Lung microvascular endothelial cell (primary cell): ENCODE measurements at regions not wholly inside any gene's neighbourhood (a gene's known extent, or its start where the extent isn't known, plus 50 kb on each side); places are given as distances from the start of the nearest gene placed in this dataset.
"Not testable (repeated sequence)": the region's sequence is repeated elsewhere in the genome, so short reads cannot be mapped to it uniquely, and the experiment has no call there.

Source experiments
- DNase-seq, 2 donors: peaks; one replicate each; pipeline versions ENCODE4 v3.0.0 to v3.0.0-alpha.2; 2010; ENCODE audit warnings: low read depth in 2 of 2

DNA sequence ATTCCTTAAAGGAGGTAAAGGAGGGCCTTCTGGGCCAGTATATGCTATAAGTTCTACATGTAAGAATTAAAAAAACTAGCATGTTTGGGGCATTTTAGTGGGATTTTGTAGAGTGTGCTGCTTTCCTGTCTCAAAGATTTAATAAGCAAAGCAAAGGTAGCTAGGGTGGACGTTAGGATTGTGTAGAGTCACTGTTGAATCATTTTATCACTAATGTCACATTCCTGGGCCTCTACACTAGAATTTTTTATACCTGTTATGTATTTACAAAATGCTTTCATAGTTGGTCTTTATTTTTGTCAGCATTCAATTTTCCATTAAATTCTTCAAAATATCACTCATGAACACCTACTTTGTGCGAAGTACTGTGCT lies 139.4 kb upstream of the PHYHIPL start:
- no peak for DNase-seq

DNA sequence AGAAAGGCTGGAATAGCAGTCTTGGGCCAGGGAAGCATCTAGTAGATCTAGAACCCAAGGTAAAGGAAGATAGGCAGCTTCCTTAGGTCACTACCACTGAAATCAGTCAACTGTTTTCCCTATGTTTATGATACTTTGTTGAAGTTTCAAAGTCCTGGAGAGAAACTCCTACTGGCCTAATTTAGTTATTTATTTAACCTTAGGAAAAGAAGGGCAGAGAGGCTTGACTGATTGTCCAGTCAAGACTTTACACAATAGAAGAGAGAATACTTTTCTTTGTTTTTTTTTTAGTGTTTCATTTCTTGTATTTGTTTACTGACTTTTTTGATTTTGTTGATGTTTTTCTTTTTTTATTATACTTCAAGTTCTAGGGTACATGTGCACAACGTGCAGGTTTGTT lies 138.9 kb upstream of the PHYHIPL start:
- no peak for DNase-seq

DNA sequence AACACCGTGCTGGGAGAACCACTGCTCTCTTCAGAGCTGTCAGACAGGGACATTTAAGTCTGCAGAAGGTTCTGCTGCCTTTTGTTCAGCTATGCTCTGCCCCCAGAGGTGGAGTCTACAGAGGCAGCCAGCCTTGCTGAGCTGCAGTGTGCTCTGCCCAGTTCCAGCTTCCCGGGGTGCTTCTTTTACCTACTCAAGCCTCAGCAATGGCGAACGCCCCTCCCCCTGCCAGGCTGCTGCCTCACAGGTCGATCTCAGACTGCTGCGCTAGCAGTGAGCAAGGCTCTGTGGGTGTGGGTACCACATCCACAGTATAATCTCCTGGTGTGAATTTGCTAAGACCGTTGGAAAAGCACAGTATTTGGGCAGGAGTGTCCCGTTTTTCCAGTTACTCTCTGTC lies 133.1 kb upstream of the PHYHIPL start:
- not testable (repeated sequence) for DNase-seq

DNA sequence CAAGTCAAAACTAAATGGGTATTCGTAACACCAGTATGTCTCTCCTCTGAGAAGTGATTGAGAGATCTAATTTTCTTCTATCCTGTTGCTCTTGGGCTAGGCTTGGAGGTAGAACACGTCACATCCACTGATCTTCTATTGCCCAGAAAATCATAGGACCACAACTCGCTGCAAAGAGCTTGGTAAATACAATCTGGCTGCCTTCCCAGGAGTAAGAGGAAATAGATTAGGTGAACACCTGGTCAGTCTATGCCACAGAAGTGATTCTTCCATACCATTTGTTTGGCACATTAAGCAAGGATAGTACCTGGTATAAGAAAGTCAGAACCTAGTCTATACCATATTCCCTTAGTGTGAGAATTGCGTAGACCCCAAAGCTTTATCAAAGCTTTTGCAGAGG lies 129.3 kb upstream of the PHYHIPL start:
- DNase-seq: no peak

DNA sequence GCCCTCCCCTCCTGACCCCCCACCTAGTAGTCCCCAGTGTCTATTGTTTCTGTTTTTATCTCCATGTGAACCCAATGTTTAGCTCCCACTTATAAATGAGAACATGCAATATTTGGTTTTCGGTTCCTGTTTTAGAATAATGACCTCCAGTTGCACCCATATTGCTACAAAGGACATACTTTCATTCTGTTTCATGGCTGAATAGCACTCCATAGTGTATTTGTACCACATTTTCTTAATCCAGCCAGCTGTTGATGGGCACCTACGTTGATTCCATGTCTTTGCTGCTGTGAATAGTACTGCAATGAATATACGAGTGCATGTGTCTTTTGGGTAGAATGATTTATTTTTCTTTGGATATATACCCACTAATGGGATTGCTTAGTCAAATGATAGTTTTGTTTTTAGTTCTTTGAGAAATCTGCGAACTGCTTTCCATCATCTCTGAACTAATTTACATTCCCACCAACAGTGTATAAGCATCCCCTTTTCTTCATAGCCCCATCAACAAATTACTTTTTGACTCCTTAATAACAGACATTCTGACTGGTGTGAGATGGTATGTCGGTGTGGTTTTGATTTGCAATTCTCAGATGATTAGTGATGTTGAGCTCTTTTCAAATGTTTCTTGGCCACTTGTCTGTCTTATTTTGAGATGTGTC lies 128.4 kb upstream of the PHYHIPL start:
- no peak for DNase-seq

DNA sequence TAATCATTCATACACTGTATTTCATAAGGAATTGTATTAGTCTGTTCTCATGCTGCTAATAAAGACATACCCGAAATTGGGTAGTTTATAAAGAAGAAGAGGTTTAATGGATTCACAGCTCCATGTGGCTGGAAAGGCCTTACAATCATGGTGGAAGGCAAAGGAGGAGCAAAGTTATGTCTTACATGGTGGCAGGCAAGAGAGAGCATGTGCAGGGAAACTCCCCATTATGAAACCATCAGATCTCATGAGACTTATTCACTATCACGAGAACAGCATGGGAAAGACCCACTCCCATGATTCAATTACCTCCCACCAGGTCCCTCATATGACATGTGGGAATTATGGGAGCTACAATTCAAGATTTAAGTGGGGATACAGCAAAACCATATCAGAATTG lies 122.9 kb upstream of the PHYHIPL start:
- not testable (repeated sequence) for DNase-seq

DNA sequence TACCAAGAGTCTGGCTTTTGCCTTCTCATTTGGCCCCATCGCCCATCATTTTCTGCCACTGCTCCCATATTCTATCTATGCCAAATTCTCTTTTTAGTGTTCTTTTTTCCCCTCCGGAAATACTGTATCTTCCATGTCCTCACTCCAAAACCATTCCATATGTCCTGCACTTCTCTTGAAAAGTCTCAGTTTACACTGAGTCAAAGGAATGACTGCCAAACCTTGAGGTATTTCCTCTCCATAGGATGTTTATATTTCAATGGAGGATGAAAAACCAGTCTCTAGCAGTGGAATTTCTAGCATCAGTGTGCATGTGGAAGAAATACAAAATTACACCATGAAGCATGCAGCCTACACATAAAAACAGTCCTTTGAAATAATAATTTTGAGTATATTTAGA lies 121.4 kb upstream of the PHYHIPL start:
- no peak for DNase-seq

DNA sequence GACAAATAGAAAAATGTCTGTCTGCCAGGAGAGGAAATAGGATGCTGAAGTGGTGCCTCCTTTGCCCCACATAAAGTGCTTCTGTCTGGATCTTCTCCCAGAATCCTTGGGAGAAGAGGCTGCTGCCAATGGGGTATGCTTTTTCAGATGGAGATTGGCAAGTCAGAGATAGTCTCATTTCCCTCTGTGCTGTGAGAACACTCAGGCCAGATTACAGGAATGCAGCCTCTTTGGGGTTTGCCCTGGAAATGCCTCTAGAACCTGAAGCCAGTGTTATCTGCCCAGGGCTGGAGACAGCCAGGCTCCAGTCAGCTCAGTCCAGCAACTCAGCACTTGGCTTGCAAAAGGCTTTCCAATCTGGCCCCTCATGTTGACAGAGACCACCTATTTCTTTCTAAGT lies 119.1 kb upstream of the PHYHIPL start:
- DNase-seq: no peak

DNA sequence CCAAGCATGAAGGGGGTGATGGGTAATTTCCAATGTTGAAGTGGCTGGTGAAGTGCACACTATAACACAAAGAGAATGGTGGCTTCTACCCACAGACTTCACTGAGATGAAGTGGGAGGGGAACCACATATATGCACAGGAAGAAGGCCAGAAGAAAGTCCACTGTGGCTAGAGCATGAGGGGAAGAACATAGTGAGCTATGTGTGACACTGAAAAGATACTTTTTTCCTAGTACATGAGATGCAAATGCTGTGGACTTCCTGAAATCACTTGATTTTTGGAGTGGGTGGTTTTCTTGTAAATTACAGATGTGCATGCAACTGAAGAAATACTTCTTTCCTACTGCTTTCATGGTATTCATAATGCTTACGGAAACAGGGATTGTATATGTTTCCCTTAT lies 115.6 kb upstream of the PHYHIPL start:
- no peak for DNase-seq

DNA sequence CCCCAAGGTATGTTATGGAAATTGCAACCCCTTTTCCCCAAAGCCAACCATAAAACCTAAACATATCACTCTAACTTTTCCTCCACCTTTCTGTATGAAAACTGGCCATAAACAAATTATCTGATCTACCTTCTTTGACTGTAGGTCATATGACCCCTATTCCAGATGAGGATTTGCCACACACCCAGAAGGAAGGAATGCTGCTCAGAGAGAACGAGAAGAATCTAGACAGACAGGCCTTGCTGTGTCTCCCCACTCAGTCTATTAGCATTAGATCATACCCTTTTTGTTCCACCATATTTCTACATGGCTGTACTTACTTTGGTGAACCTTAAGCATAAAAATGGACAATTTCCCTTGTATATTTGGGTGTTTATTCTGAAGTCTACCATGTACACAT lies 113.0 kb upstream of the PHYHIPL start:
- no peak for DNase-seq

DNA sequence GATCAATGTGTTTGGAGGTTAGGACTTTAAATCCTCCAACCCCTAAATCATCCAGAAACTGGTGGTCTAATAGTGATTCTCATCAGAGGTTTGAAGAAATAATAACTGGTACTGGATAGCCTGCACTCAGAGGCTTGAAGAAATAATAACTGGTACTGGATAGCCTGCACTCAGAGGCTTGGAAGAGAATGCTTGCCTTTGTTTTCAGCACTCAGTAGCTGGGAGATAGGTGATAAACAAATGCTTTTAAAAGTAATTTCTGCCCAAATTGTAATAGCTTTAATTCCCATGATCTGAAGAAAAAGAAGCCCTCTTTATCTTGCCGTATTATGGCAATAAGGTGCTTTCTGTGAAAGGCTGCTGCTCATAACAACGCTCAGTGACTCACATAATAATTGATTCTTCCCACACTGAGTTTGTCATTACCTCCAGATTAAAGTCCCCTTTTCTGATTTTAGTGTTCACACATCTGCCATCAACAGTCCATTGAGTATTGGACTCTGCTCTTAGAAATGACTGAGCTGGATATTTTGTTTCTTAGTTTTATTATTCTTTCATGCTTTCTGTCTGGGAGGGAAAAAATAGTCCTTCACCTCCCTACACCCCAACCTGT lies 112.3 kb upstream of the PHYHIPL start:
- no peak for DNase-seq

DNA sequence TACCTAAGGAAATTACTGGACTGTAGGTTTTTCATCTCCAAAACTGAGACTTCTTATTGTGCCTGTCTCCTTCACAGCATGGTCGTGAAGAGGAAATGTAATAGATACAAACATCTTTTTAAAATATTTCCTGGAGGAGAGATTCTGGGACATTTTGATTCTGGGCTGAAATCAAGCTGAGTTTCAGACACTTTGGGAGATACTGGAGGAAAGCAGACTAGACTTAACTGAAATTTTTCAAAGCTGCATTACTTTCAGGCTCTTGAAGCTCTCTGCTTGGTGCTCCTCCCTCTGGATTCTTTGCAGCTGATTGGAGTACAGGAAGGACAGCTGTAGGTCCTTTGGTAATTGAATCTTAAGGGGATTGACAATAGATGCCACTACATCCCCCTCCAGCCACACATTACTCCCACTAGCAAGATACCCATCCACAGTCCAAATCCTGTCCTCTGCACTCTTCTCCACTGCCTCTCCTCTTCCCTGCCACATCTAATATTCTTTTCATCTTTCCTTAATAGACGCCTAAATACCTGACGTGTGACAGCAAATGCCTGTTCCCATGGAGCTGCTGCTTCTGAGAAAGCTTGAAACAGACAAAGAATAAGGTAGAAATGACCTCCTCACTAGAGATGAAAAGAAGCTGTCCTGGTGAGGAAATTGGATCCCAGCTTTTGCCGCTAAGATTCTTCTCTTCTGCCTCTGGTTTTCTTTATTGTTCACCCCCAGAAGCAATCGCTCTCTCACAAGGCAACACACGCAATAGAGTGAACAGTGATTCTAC lies 111.5 kb upstream of the PHYHIPL start:
- no peak for DNase-seq

DNA sequence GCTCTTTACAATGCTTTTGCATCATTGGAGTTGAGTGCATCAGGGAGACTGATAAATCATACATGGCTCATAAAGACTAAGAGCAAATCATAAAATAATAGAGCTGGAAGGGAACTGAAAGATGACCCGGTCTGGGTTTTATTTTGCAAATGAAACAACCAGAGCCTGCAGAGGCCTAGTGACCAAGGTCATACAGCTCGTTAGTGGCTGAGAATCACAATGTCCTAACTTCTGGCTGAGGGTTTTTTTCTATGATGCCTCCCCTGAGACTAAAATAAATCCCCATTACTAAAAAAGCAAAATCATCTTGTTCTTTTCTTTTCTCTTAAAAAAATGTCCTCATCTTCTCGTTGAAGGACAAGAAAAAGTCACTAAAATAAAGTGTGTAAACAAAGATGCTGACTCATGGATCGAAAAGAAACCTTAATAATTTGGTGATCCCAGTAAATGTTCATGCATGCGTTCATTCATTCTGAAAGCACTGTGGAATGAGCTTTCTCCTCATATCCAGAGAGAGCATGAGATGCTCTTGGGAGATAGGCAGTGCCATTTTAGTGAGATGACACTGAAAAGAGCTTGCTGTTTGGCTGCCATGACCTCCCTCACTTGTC lies 107.8 kb upstream of the PHYHIPL start:
- no peak for DNase-seq

DNA sequence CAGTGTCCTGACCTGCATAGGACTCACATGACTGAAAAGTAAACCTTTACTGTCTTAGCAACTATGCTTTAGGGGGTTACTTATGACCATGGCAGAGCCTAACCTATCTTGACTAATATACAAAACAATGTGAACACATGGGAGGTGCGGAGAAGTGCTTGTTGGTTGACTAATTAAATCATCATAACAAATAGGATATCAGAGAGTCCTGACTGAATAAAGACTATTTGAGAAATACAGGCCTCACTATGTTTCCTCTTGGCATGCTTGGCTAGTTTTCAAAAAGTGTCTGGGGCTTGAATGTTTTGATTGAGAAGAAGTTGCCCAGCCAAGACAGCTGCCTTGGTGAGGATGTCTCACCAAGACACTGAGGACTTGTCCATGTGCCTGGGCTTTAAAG lies 104.4 kb upstream of the PHYHIPL start:
- no peak for DNase-seq

DNA sequence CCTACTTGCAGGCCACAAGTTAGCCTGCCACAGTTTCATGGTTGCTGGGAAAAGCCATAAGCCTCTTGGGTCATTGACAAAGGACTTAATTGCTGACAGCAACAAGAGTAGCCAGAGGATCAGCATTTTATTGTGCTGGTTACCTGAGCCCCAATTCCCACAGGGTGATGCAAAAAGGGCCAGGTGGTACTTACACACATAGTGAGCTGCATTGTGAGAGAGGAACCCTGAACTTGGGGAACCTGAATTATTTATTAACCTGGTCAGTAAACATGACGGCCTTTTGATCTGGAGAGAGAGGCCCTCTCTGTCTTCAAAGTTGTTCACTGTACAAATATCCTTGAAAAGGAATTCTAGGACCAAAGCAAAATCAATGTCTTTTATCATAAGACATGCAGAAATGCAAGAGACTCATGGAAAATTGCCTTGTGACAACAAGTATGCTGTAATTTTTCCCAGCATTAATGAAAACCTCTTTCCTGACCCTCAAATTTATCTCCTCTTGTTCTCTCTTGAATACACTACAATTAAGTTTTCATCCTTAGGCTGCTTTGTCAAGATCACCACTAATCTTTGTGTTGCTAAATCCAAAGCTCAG lies 102.9 kb upstream of the PHYHIPL start:
- DNase-seq: no peak

DNA sequence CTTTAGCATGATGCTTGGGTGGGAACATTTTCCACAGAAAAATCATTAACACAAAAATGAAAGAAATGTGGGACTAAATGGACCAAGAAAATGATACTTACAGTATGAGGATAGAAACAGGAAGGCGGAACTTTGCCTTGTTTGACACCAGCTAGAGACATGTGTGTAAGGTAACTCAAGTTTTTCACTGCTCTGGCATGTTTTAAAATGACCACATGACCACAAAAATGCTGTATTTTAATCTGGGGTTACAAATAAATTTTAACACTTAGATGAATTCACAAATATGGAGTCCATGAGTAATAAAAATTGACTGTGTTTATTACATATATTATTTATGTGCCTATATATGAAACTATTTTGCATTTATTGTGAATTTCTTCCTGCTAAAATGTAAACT lies 100.9 kb upstream of the PHYHIPL start:
- no peak for DNase-seq

DNA sequence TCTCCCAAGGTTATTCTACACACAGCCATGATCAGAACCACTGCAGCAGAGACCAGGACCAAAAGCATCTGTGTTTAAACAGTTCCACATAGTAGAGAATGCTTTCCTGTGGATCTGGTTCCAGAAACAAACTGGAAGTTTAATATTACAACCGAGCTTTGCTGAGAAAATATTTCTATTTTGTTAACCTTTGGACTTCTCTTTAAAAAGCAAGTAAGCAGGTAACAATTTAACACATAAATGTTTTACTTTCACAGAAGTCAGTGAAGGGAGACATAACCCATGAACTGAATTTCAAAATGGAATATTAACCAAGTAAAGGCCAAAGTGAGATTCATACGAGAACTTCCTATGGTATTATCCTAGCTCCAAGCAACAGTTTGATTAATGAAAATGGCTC lies 98.6 kb upstream of the PHYHIPL start:
- no peak for DNase-seq

DNA sequence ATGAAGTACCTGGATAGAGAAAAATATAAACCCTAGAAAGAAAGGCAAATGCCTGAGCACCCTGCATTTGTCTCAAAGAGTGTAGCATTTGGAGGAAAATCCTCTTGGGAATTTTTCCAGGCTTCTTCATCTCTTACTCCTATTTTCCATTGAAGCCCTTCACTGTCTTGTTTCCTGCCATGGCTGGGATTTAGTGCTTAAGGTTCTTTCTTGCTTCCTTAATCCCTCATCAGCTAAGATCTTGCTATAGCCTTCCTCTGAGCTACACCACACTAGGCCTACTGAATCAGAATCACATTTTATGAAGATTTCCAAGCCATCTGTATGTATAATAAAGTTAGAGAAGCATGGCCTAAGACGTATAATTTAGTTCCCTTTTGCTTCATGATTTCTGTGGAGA lies 97.5 kb upstream of the PHYHIPL start:
- DNase-seq: no peak

DNA sequence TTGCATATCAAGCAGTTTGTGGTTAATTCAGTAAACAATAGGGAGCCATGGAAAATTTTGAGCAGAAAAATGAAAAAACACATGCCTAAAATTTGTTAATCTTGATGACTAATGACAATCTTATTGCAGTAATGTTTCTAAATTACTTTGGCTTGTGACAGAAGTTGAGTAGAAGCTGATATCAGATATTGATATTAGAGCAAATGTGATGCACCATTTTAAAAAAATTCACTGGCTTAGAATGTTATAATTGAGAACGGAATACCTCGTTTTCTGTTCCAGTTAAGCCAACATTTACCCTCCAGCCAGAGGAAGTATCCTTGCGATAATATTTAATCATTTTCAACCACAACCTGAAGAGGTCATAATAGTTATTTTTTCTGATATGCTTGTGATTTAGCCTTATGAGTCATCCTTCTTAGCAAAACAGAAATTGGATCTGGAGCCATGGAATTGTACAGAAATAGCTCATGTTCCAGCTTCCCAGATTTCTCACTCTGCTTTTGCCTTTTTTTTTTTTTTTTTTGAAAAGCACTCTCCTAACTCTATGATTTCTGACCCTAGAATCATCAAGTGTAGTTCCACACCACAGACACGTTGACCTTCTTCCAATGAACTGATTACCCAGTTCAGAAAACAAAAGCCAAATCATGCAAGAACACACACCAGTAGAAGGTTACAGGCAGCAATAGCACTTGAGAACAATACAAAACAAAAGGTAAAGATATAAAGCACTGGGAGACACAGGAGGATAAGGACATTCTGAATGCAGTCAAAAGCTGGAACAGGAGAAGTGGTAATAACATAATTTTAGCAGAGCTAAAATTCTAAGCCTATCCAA lies 96.8 kb upstream of the PHYHIPL start:
- no peak for DNase-seq

DNA sequence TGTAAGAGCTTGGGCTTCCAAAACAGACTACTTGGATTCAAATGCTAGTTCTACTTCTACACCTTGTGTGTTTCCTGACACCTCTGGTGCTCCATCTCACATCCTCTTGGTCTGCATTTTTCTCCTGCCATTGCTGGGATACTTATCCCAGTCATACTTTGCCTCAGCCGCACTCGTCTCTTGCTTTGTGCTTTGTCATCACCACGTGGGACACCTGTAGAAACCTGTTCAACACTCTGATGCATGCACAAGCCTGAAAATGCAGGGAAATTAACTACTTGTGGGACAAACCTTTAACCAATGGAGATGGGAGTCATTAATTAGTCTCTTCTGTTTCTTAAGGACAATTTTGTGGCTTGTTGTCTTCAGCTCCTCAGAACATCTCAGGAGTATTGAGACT lies 94.2 kb upstream of the PHYHIPL start:
- DNase-seq: no peak

DNA sequence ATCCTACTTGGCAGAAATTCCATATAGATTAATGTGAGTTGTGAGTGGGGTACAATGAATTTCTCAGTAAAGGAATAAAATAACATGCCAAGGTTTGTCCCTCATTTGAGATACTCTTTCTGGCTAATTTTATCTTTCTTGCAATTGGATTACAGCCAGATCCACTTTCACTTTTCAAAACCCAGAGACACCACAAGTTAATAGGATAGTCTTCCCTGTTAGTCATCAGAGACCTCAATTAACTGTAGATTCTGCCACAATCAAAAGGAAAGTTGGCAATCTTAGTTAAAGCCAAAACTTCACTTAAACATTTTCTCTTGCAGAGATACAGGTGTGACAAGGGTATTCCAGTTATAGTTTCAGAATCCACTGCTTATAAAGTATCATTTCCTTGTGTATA lies 91.4 kb upstream of the PHYHIPL start:
- DNase-seq: no peak
